BLaER1 treated with 17β-estradiol and CSF1 and Interleukin-3, amounts not matched to agents 10 nM and 100 nM (cell line): ENCODE measurements at regions not wholly inside any gene's neighbourhood (a gene's known extent, or its start where the extent isn't known, plus 50 kb on each side); places are given as distances from the start of the nearest gene placed in this dataset.
"Not testable (repeated sequence)": the region's sequence is repeated elsewhere in the genome, so short reads cannot be mapped to it uniquely, and the experiment has no call there.

Experiments used
- H3K27ac ChIP-seq, 11 experiments: shearing (Covaris generic); formaldehyde crosslinking; 2 replicates each; pipeline ENCODE4 v1.8.1; 2022
- H3K27me3 ChIP-seq, 11 experiments: shearing (Covaris generic); formaldehyde crosslinking; 2 replicates each; pipeline ENCODE4 v1.8.1; 2022
- H3K36me3 ChIP-seq, 11 experiments: shearing (Covaris generic); formaldehyde crosslinking; 2 replicates each; pipeline ENCODE4 v1.8.1; 2022
- H3K4me1 ChIP-seq, 10 experiments: shearing (Covaris generic); formaldehyde crosslinking; 2 replicates each; pipeline ENCODE4 v1.8.1; 2022
- H3K4me2 ChIP-seq, 11 experiments: shearing (Covaris generic); formaldehyde crosslinking; 2 replicates each; pipeline ENCODE4 v1.8.1; 2022
- H3K4me3 ChIP-seq, 10 experiments: shearing (Covaris generic); formaldehyde crosslinking; 2 replicates each; pipeline ENCODE4 v1.8.1; 2022
- H3K9ac ChIP-seq, 11 experiments: shearing (Covaris generic); formaldehyde crosslinking; 2 replicates each; pipeline ENCODE4 v1.8.1; 2022
- H3K9me3 ChIP-seq, 11 experiments: shearing (Covaris generic); formaldehyde crosslinking; replicated peaks in 1 of 11; 2 replicates each; pipeline ENCODE4 v1.8.1; 2022
- H4K20me1 ChIP-seq, 11 experiments: shearing (Covaris generic); formaldehyde crosslinking; 2 replicates each; pipeline ENCODE4 v1.8.1; 2022
- Cebpa-rat ChIP-seq, 11 experiments: shearing (Covaris generic); IDR thresholded peaks; 2 replicates each; pipeline ENCODE4 v1.8.1; 2022

DNA sequence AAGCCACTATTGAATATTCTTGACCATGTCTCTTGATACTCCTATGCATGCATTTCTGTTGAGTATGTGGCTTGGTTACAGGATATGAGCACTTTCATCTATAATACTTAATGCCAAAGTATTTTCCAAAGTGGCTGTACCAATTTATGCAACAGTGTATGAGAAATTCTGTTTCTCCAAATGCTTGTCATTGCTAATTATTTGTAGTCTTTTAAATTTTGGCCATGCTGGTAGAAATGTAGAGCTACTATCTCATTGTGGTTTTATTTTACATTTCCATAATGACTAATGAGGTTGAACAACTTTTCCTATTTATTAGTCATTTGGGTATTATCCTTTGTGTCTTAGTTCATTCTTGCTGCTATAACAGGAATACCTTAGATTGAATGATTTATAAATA, 71.4 kb upstream of the TSPAN2 start:
- Histone ChIP-seq H3K27ac (no peak overlapping the region), H3K9ac (no peak overlapping the region), H3K27me3 (no peaks in the 10 kb centered on the region), H3K4me3 (no peak overlapping the region), H3K4me2 (no peak overlapping the region), H3K36me3 (no peaks in the 10 kb centered on the region), H3K4me1 (no peaks in the 10 kb centered on the region), H4K20me1 (no peaks in the 10 kb centered on the region), H3K9me3 (no peaks in the 10 kb centered on the region)
- no peak for TF ChIP-seq Cebpa-rat (IDR thresholded peaks at IDR 0.05)

DNA sequence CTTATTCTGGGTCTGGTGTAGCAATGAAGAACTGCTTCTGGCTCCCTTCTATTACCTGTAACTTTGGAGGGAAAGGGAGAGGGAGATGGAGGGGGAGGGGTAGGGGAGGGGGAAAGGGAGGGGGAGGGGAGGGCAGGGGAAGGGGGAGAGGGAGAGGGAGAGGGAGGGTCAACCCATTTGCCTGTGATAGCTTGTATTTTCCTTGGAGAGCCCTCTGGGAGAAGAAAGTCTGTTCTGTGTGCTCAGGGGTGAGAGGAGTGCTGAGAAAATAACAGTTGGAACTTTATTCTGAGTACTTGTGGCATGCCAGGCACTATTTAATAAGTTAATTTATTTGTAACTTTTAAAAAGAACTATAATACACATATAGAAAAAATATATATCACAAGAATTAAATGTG, 70.7 kb upstream of the TSPAN2 start:
- H3K9ac ChIP-seq: no peak overlapping the region
- no peaks in the 10 kb centered on the region for H3K27me3 ChIP-seq
- no peak overlapping the region for H3K4me2 ChIP-seq
- H4K20me1 ChIP-seq: no peaks in the 10 kb centered on the region
- no peaks in the 10 kb centered on the region for H3K4me1 ChIP-seq
- no peak for TF ChIP-seq Cebpa-rat (IDR thresholded peaks at IDR 0.05)
- no peaks in the 10 kb centered on the region for H3K36me3 ChIP-seq
- H3K4me3 ChIP-seq: no peak overlapping the region
- H3K27ac ChIP-seq: no peak overlapping the region
- H3K9me3 ChIP-seq: no peaks in the 10 kb centered on the region

DNA sequence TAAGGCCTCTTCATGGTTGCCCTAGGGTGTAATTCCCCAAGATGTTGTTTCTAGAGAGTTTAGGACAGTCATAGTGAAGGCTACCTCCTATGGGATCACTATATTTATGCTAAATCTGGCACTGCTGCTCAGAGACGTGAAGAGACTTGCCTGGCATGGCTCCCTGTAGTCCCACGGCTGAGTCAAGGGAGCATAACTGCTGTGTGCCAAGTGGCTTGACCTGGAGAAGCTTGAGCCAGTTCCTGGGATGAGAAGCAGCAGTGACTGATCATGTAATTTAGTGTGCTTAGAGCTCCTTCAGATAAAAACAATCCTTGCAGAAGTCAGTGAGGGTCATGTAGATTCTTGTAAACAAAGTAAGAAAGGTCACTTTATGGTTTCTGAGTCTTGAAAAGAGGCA, 68.9 kb upstream of the TSPAN2 start:
- no peaks in the 10 kb centered on the region for H4K20me1 ChIP-seq
- no peak for TF ChIP-seq Cebpa-rat (IDR thresholded peaks at IDR 0.05)
- H3K4me2 ChIP-seq: no peak overlapping the region
- H3K36me3 ChIP-seq: no peaks in the 10 kb centered on the region
- H3K4me3 ChIP-seq: no peak overlapping the region
- H3K9ac ChIP-seq: no peak overlapping the region
- no peaks in the 10 kb centered on the region for H3K9me3 ChIP-seq
- H3K27ac ChIP-seq: no peak overlapping the region
- H3K27me3 ChIP-seq: no peaks in the 10 kb centered on the region
- H3K4me1 ChIP-seq: no peaks in the 10 kb centered on the region

DNA sequence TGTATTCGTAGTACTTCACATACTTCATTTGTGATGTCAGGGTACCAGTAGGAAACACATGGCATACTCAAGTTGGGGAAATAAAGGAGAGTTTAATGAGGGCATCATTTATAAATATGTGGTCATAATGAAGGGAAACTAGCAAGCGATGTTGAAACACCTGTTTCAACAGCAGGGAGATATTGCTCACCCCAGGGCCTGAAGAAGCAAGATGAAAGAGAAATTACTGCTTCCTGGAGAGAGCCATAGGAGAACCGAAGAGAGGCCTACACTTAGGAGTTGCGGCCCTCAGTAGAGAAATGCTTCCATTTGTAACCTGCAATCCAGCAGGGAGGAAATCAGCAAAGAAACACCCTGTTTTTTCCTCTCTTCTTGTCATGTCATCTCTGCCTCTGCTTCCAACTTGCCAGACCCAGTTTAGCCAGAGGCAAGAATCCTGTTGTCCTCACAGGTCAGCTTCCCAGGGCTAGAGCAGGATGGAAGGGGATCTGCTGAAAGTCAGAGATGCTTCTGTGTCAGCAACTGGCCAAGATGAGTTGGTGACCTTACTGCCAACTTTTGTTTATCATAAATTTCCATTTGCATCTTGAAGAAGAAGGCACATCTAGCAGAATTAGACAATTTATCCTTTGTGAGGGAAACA, 67.6 kb upstream of the TSPAN2 start:
- Histone ChIP-seq H3K9ac (no peak overlapping the region), H3K4me2 (no peak overlapping the region), H3K27me3 (no peaks in the 10 kb centered on the region), H3K36me3 (no peaks in the 10 kb centered on the region), H3K4me3 (no peak overlapping the region), H3K27ac (no peak overlapping the region), H3K9me3 (no peaks in the 10 kb centered on the region), H3K4me1 (no peaks in the 10 kb centered on the region), H4K20me1 (no peaks in the 10 kb centered on the region)
- no peak for TF ChIP-seq Cebpa-rat (IDR thresholded peaks at IDR 0.05)

- Histone ChIP-seq H3K36me3 (no peaks in the 10 kb centered on the region), H3K9me3 (no peaks in the 10 kb centered on the region), H3K4me2 (no peak overlapping the region), H3K4me1 (no peaks in the 10 kb centered on the region), H3K27ac (no peak overlapping the region), H3K27me3 (no peaks in the 10 kb centered on the region), H3K4me3 (no peak overlapping the region), H3K9ac (no peak overlapping the region), H4K20me1 (no peaks in the 10 kb centered on the region)
- TF ChIP-seq Cebpa-rat (IDR thresholded peaks at IDR 0.05): no peak
Observed at GRCh38 chr1:115153966-115154557, 64.8 kb upstream of the TSPAN2 start.

- not testable (repeated sequence) for H4K20me1 ChIP-seq, H3K27ac ChIP-seq, H3K27me3 ChIP-seq, H3K9me3 ChIP-seq, H3K4me3 ChIP-seq, H3K4me2 ChIP-seq, H3K9ac ChIP-seq, H3K36me3 ChIP-seq
- H3K4me1 ChIP-seq: peaks cover 0 to 30% (median 23%) of the 10 kb centered on the region in 10 experiments; a peak in 16 of 20 replicates
Observed at GRCh38 chr1:115147928-115148327, 58.6 kb upstream of the TSPAN2 start.

GRCh38 chr1:115145226-115145625, 55.9 kb upstream of the TSPAN2 start:
- no peaks in the 10 kb centered on the region for H3K36me3 ChIP-seq
- no peak overlapping the region for H3K9ac ChIP-seq
- no peak for TF ChIP-seq Cebpa-rat (IDR thresholded peaks at IDR 0.05)
- peaks cover 0 to 48% (median 28%) of the 10 kb centered on the region in 10 experiments; a peak in 16 of 20 replicates for H3K4me1 ChIP-seq
- no peaks in the 10 kb centered on the region for H3K27me3 ChIP-seq
- H3K9me3 ChIP-seq: no peaks in the 10 kb centered on the region; a peak in 1 of 22 replicates
- H4K20me1 ChIP-seq: no peaks in the 10 kb centered on the region
- H3K4me3 ChIP-seq: no peak overlapping the region
- H3K27ac ChIP-seq: no peak overlapping the region
- H3K4me2 ChIP-seq: peak overlapping the region in 7 of 11 experiments; percentile 8 to 55 (median 48); a peak in 13 of 22 replicates

- Histone ChIP-seq H3K27me3 (no peaks in the 10 kb centered on the region), H3K27ac (no peak overlapping the region), H3K4me3 (no peak overlapping the region), H4K20me1 (no peaks in the 10 kb centered on the region), H3K4me2 (peak overlapping the region in 7 of 11 experiments; percentile 2 to 55 (median 38); a peak in 11 of 22 replicates), H3K4me1 (peaks cover 0 to 58% (median 36%) of the 10 kb centered on the region in 10 experiments; a peak in 18 of 20 replicates), H3K36me3 (no peaks in the 10 kb centered on the region), H3K9me3 (no peaks in the 10 kb centered on the region; a peak in 1 of 22 replicates), H3K9ac (no peak overlapping the region)
- TF ChIP-seq Cebpa-rat (IDR thresholded peaks at IDR 0.05): no peak
Observed at GRCh38 chr1:115144176-115144575, 54.9 kb upstream of the TSPAN2 start.

GRCh38 chr1:115142616-115143015, 53.3 kb upstream of the TSPAN2 start:
- Histone ChIP-seq H3K9me3 (no peaks in the 10 kb centered on the region; a peak in 1 of 22 replicates), H4K20me1 (no peaks in the 10 kb centered on the region), H3K27me3 (no peaks in the 10 kb centered on the region), H3K4me2 (peak overlapping the region in 7 of 11 experiments; percentile 24 to 63 (median 38); a peak in 13 of 22 replicates), H3K27ac (no peak overlapping the region), H3K9ac (no peak overlapping the region), H3K4me1 (peaks cover 0 to 73% (median 50%) of the 10 kb centered on the region in 10 experiments; a peak in 18 of 20 replicates), H3K36me3 (no peaks in the 10 kb centered on the region), H3K4me3 (no peak overlapping the region)
- TF ChIP-seq Cebpa-rat (IDR thresholded peaks at IDR 0.05): no peak

DNA sequence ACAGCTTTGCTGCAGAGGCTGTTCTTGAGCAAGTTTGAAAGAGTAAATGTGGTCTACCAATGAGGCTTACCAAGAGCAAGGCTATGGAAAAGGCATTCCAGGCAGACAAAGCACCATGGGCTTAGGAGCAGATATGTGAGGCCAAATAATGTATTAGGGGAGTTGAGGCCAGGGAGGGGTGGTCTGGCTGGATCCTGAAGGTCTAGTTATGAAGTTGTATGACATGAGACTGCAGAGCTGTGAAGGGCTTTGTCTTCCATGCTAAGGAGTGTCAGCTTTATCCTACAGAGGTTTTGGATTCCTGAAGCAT, 51.8 kb upstream of the TSPAN2 start:
- Histone ChIP-seq H3K9ac (no peak overlapping the region), H4K20me1 (no peaks in the 10 kb centered on the region), H3K36me3 (no peaks in the 10 kb centered on the region), H3K4me3 (no peak overlapping the region), H3K9me3 (no peaks in the 10 kb centered on the region), H3K27me3 (no peaks in the 10 kb centered on the region), H3K4me1 (peaks cover 0 to 80% (median 50%) of the 10 kb centered on the region in 10 experiments; a peak in 18 of 20 replicates), H3K4me2 (no peak overlapping the region), H3K27ac (no peak overlapping the region)
- TF ChIP-seq Cebpa-rat (IDR thresholded peaks at IDR 0.05): no peak
